22Rv1 (cell line): ENCODE measurements at regions not wholly inside any gene's neighbourhood (a gene's known extent, or its start where the extent isn't known, plus 50 kb on each side); places are given as distances from the start of the nearest gene placed in this dataset.

Experiments
- H3K27ac ChIP-seq: fragments of 450-650 bp; 2 replicates; pipeline ENCODE4 v1.5.1; 2017
- CTCF ChIP-seq: fragments of 450-650 bp; IDR thresholded peaks from 2 replicates; pipeline ENCODE4 v1.5.1; 2017; ENCODE audit warnings: mild to moderate bottlenecking
- ZFX ChIP-seq: fragments of 450-650 bp; IDR thresholded peaks from 2 replicates; pipeline ENCODE4 v1.6.1; 2017; ENCODE audit warnings: antibody characterized with exemption, borderline replicate concordance

- no peak for TF ChIP-seq CTCF
Measured at GRCh38 chr10:1972406-1972805, 235.1 kb upstream of the ADARB2 start.

GRCh38 chr10:1968257-1969033 is 231.1 kb upstream of the ADARB2 start:
- no peak overlapping the region for H3K27ac ChIP-seq
- TF ChIP-seq ZFX (no peak), CTCF (no peak)

More at GRCh38 chr10:1972406-1972805, 235.1 kb upstream of the ADARB2 start:
- no peak overlapping the region for H3K27ac ChIP-seq

GRCh38 chr10:1966712-1967376 is 229.5 kb upstream of the ADARB2 start:
- H3K27ac ChIP-seq = no peak overlapping the region
- TF ChIP-seq ZFX (no peak), CTCF (no peak)

GRCh38 chr10:1964476-1964875 is 227.2 kb upstream of the ADARB2 start:
- H3K27ac ChIP-seq = no peak overlapping the region
- TF ChIP-seq ZFX = no peak
- TF ChIP-seq CTCF = no peak

DNA sequence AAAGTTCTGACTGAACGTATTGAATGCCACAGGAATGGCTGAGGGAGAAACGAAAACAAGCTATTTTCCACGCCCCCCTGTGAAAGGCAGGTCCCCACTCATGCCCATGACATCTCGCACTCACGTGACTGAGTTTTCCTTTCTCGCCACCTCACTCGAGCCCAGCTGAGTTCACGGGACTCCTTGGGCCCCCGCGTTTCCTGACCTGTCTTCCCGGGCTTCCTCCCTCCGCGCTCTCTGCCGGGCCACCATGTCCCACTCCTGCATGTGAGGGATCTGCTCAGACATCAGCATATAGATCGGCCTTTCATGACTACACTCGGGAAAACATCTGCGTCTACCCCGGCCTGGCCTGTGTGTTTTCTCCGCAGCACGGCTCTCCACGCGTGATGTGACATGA is 226.0 kb upstream of the ADARB2 start:
- no peak overlapping the region for H3K27ac ChIP-seq
- no peak for TF ChIP-seq CTCF
- TF ChIP-seq ZFX = no peak

- TF ChIP-seq ZFX (no peak), CTCF (peak; percentile 46)
Measured at GRCh38 chr10:1961989-1962388, 224.7 kb upstream of the ADARB2 start.

DNA sequence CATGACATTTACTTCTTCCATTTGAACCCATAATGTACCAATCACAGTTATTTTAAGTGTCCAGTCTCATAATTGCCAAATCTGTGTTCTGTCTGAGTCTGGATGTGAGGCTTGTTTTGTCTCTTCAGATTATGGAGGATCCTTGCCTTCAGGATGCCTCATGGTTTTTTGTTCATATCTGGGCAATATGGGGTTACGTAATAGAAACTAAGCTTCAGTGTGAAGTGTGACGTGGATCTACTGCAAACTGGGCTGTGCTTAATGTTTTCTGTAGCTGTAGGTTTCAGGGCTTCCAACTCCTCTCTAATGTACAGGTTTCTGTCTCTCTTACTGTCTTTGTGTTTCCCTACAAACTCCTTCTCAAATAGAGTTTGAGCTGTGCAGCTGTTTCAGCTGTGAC is 223.7 kb upstream of the ADARB2 start:
- H3K27ac ChIP-seq = no peak overlapping the region
- no peak for TF ChIP-seq CTCF
- TF ChIP-seq ZFX = no peak

More at GRCh38 chr10:1961989-1962388, 224.7 kb upstream of the ADARB2 start:
- no peak overlapping the region for H3K27ac ChIP-seq
